ENCODE measurements at regions not wholly inside any gene's neighbourhood (a gene's known extent, or its start where the extent isn't known, plus 50 kb on each side); places are given as distances from the start of the nearest gene placed in this dataset.
"Not testable (repeated sequence)": the region's sequence is repeated elsewhere in the genome, so short reads cannot be mapped to it uniquely, and the experiment has no call there.

GRCh38 chr10:64880546-64880945 is 1359.3 kb downstream of the REEP3 start:
- Mint-ChIP-seq H3K4me1 (no peaks in the 10 kb centered on the region), H3K9me3 (peaks cover 8 to 36% (median 11%) of the 10 kb centered on the region in 5 donors)

GRCh38 chr10:64881257-64881656 is 1360.1 kb downstream of the REEP3 start:
- peaks cover 8 to 35% (median 14%) of the 10 kb centered on the region in 5 donors for H3K9me3 Mint-ChIP-seq
- H3K36me3 Mint-ChIP-seq, result no peaks in the 10 kb centered on the region
- POLR2A ChIA-PET, result no interaction called here
- Histone ChIP-seq H3K9me3 (ENCODE audit: low read length) (no peaks in the 10 kb centered on the region), H3K4me3 (ENCODE audit: low read length) (no peak overlapping the region), H3K27me3 (ENCODE audit: insufficient read depth, low read length, poor library complexity, severe bottlenecking) (no peaks in the 10 kb centered on the region), H3K36me3 (ENCODE audit: insufficient read depth, low read length) (no peaks in the 10 kb centered on the region), H3K4me1 (ENCODE audit: insufficient read depth, low read length) (no peaks in the 10 kb centered on the region), H3K27ac (ENCODE audit: low read depth, low read length) (no peak overlapping the region)
- no peak for DNase-seq
- no peak overlapping the region for H3K27ac Mint-ChIP-seq
- H3K4me1 Mint-ChIP-seq, result no peaks in the 10 kb centered on the region
- CTCF ChIA-PET, result no interaction called here
- no peak overlapping the region for H3K4me3 Mint-ChIP-seq
- H3K27me3 Mint-ChIP-seq, result peaks cover 0 to 2% of the 10 kb centered on the region in 2 donors

More at GRCh38 chr10:64880546-64880945, 1359.3 kb downstream of the REEP3 start:
- H3K27ac Mint-ChIP-seq, result no peak overlapping the region
- DNase-seq, result no peak
- ChIA-PET CTCF (no interaction called here), POLR2A (no interaction called here)
- no peaks in the 10 kb centered on the region for H3K36me3 Mint-ChIP-seq
- no peaks in the 10 kb centered on the region for H3K4me1 ChIP-seq (ENCODE audit: insufficient read depth, low read length)
- H3K9me3 ChIP-seq (ENCODE audit: low read length), result no peaks in the 10 kb centered on the region
- H3K36me3 ChIP-seq (ENCODE audit: insufficient read depth, low read length), result no peaks in the 10 kb centered on the region
- no peak overlapping the region for H3K4me3 ChIP-seq (ENCODE audit: low read length)
- no peak overlapping the region for H3K27ac ChIP-seq (ENCODE audit: low read depth, low read length)
- no peaks in the 10 kb centered on the region for H3K27me3 ChIP-seq (ENCODE audit: insufficient read depth, low read length, poor library complexity, severe bottlenecking)
- no peak overlapping the region for H3K4me3 Mint-ChIP-seq
- peaks cover 0 to 2% of the 10 kb centered on the region in 2 donors for H3K27me3 Mint-ChIP-seq

- no peaks in the 10 kb centered on the region for H3K9me3 ChIP-seq (ENCODE audit: low read length)
- Mint-ChIP-seq H3K36me3 (no peaks in the 10 kb centered on the region), H3K27ac (no peak overlapping the region), H3K4me1 (no peaks in the 10 kb centered on the region), H3K9me3 (peaks cover 6 to 58% (median 27%) of the 10 kb centered on the region in 5 donors), H3K4me3 (no peak overlapping the region), H3K27me3 (no peaks in the 10 kb centered on the region)
- no peak overlapping the region for H3K27ac ChIP-seq (ENCODE audit: low read depth, low read length)
- no peak overlapping the region for H3K4me3 ChIP-seq (ENCODE audit: low read length)
- no peak for DNase-seq
- H3K4me1 ChIP-seq (ENCODE audit: insufficient read depth, low read length), result no peaks in the 10 kb centered on the region
- H3K27me3 ChIP-seq (ENCODE audit: insufficient read depth, low read length, poor library complexity, severe bottlenecking), result no peaks in the 10 kb centered on the region
- no peaks in the 10 kb centered on the region for H3K36me3 ChIP-seq (ENCODE audit: insufficient read depth, low read length)
- ChIA-PET CTCF (interaction anchor here (1.0 kb wide), 1 partner anchor 12 kb away, joined by 3 read pairs; no protein-coding TSS in a partner anchor), POLR2A (no interaction called here)
Observed at GRCh38 chr10:64896582-64896981, 1375.4 kb downstream of the REEP3 start.

- H3K9me3 ChIP-seq (ENCODE audit: low read length); H3K27me3 Mint-ChIP-seq; H3K36me3 Mint-ChIP-seq; DNase-seq; H3K36me3 ChIP-seq (ENCODE audit: insufficient read depth, low read length); H3K4me3 ChIP-seq (ENCODE audit: low read length); H3K4me3 Mint-ChIP-seq; H3K4me1 ChIP-seq (ENCODE audit: insufficient read depth, low read length); H3K27ac Mint-ChIP-seq; H3K27ac ChIP-seq (ENCODE audit: low read depth, low read length); H3K27me3 ChIP-seq (ENCODE audit: insufficient read depth, low read length, poor library complexity, severe bottlenecking); POLR2A ChIA-PET; H3K4me1 Mint-ChIP-seq; CTCF ChIA-PET: not testable (repeated sequence)
- H3K9me3 Mint-ChIP-seq, result peaks cover 7 to 25% (median 8%) of the 10 kb centered on the region in 5 donors
Observed at GRCh38 chr10:64906311-64906710, 1385.1 kb downstream of the REEP3 start.

- POLR2A ChIA-PET, H3K27ac Mint-ChIP-seq, CTCF ChIA-PET: not testable (repeated sequence)
Observed at GRCh38 chr10:64924306-64924705, 1403.1 kb downstream of the REEP3 start.

GRCh38 chr10:64952042-64952441 is 1430.8 kb downstream of the REEP3 start:
- POLR2A ChIA-PET, result no interaction called here
- Histone ChIP-seq H3K27ac (ENCODE audit: low read depth, low read length) (no peak overlapping the region), H3K4me1 (ENCODE audit: insufficient read depth, low read length) (no peaks in the 10 kb centered on the region), H3K27me3 (ENCODE audit: insufficient read depth, low read length, poor library complexity, severe bottlenecking) (no peaks in the 10 kb centered on the region), H3K4me3 (ENCODE audit: low read length) (no peak overlapping the region), H3K9me3 (ENCODE audit: low read length) (no peaks in the 10 kb centered on the region), H3K36me3 (ENCODE audit: insufficient read depth, low read length) (no peaks in the 10 kb centered on the region)
- Mint-ChIP-seq H3K4me3 (no peak overlapping the region), H3K27ac (no peak overlapping the region), H3K36me3 (no peaks in the 10 kb centered on the region), H3K9me3 (peaks cover 11 to 56% (median 16%) of the 10 kb centered on the region in 5 donors), H3K27me3 (no peaks in the 10 kb centered on the region), H3K4me1 (no peaks in the 10 kb centered on the region)
- DNase-seq, result no peak
- CTCF ChIA-PET, result no interaction called here

More at GRCh38 chr10:64924306-64924705, 1403.1 kb downstream of the REEP3 start:
- H3K4me1 Mint-ChIP-seq; DNase-seq; H3K36me3 Mint-ChIP-seq; H3K9me3 ChIP-seq (ENCODE audit: low read length); H3K36me3 ChIP-seq (ENCODE audit: insufficient read depth, low read length); H3K27ac ChIP-seq (ENCODE audit: low read depth, low read length); H3K27me3 ChIP-seq (ENCODE audit: insufficient read depth, low read length, poor library complexity, severe bottlenecking); H3K4me3 Mint-ChIP-seq; H3K4me3 ChIP-seq (ENCODE audit: low read length); H3K4me1 ChIP-seq (ENCODE audit: insufficient read depth, low read length); H3K27me3 Mint-ChIP-seq: not testable (repeated sequence)
- H3K9me3 Mint-ChIP-seq, result peaks cover 4 to 28% (median 17%) of the 10 kb centered on the region in 5 donors

GRCh38 chr10:64956441-64956840 is 1435.2 kb downstream of the REEP3 start:
- H3K4me3 Mint-ChIP-seq, result no peak overlapping the region
- H3K27ac Mint-ChIP-seq, result no peak overlapping the region
- Histone ChIP-seq H3K27ac (ENCODE audit: low read depth, low read length) (no peak overlapping the region), H3K36me3 (ENCODE audit: insufficient read depth, low read length) (no peaks in the 10 kb centered on the region), H3K4me1 (ENCODE audit: insufficient read depth, low read length) (no peaks in the 10 kb centered on the region), H3K9me3 (ENCODE audit: low read length) (no peaks in the 10 kb centered on the region), H3K4me3 (ENCODE audit: low read length) (no peak overlapping the region), H3K27me3 (ENCODE audit: insufficient read depth, low read length, poor library complexity, severe bottlenecking) (no peaks in the 10 kb centered on the region)
- CTCF ChIA-PET, result no interaction called here
- no peaks in the 10 kb centered on the region for H3K4me1 Mint-ChIP-seq
- no peaks in the 10 kb centered on the region for H3K36me3 Mint-ChIP-seq
- H3K9me3 Mint-ChIP-seq, result peaks cover 10 to 36% (median 16%) of the 10 kb centered on the region in 5 donors
- POLR2A ChIA-PET, result no interaction called here
- H3K27me3 Mint-ChIP-seq, result no peaks in the 10 kb centered on the region
- DNase-seq, result no peak

GRCh38 chr10:64959116-64959515 is 1437.9 kb downstream of the REEP3 start:
- Histone ChIP-seq H3K4me1 (ENCODE audit: insufficient read depth, low read length) (no peaks in the 10 kb centered on the region), H3K9me3 (ENCODE audit: low read length) (no peaks in the 10 kb centered on the region), H3K27ac (ENCODE audit: low read depth, low read length) (no peak overlapping the region), H3K36me3 (ENCODE audit: insufficient read depth, low read length) (no peaks in the 10 kb centered on the region), H3K27me3 (ENCODE audit: insufficient read depth, low read length, poor library complexity, severe bottlenecking) (no peaks in the 10 kb centered on the region), H3K4me3 (ENCODE audit: low read length) (no peak overlapping the region)
- ChIA-PET POLR2A (no interaction called here), CTCF (no interaction called here)
- H3K9me3 Mint-ChIP-seq, result peaks cover 3 to 21% (median 8%) of the 10 kb centered on the region in 5 donors
- H3K27me3 Mint-ChIP-seq, result no peaks in the 10 kb centered on the region
- H3K4me1 Mint-ChIP-seq, result no peaks in the 10 kb centered on the region
- H3K27ac Mint-ChIP-seq, result no peak overlapping the region
- no peak overlapping the region for H3K4me3 Mint-ChIP-seq
- H3K36me3 Mint-ChIP-seq, result no peaks in the 10 kb centered on the region
- no peak for DNase-seq

GRCh38 chr10:64959883-64960282 is 1438.7 kb downstream of the REEP3 start:
- no peak for DNase-seq
- no peak overlapping the region for H3K27ac ChIP-seq (ENCODE audit: low read depth, low read length)
- POLR2A ChIA-PET, result no interaction called here
- Mint-ChIP-seq H3K36me3 (no peaks in the 10 kb centered on the region), H3K9me3 (peaks cover 3 to 26% (median 12%) of the 10 kb centered on the region in 5 donors), H3K4me1 (no peaks in the 10 kb centered on the region), H3K4me3 (no peak overlapping the region), H3K27me3 (no peaks in the 10 kb centered on the region), H3K27ac (no peak overlapping the region)
- no peak overlapping the region for H3K4me3 ChIP-seq (ENCODE audit: low read length)
- H3K4me1 ChIP-seq (ENCODE audit: insufficient read depth, low read length), result no peaks in the 10 kb centered on the region
- no peaks in the 10 kb centered on the region for H3K36me3 ChIP-seq (ENCODE audit: insufficient read depth, low read length)
- CTCF ChIA-PET, result no interaction called here
- no peaks in the 10 kb centered on the region for H3K9me3 ChIP-seq (ENCODE audit: low read length)
- no peaks in the 10 kb centered on the region for H3K27me3 ChIP-seq (ENCODE audit: insufficient read depth, low read length, poor library complexity, severe bottlenecking)

All from CD8-positive, alpha-beta memory T cell (primary cell).